GM19452 (cell line): ENCODE measurements at regions not wholly inside any gene's neighbourhood (a gene's known extent, or its start where the extent isn't known, plus 50 kb on each side); places are given as distances from the start of the nearest gene placed in this dataset.

Experiments
- ATAC-seq: cut with Tn5 transposase; IDR thresholded peaks from one replicate; pipeline ENCODE4 v1.9.1; 2021; ENCODE audit not compliant: unreplicated experiment

- no peak for ATAC-seq
These were observed 109.2 kb upstream of the PCDH18 start for GRCh38 chr4:137641544-137641943.

- ATAC-seq, result no peak
These were observed 108.5 kb upstream of the PCDH18 start for GRCh38 chr4:137640838-137641158.

DNA sequence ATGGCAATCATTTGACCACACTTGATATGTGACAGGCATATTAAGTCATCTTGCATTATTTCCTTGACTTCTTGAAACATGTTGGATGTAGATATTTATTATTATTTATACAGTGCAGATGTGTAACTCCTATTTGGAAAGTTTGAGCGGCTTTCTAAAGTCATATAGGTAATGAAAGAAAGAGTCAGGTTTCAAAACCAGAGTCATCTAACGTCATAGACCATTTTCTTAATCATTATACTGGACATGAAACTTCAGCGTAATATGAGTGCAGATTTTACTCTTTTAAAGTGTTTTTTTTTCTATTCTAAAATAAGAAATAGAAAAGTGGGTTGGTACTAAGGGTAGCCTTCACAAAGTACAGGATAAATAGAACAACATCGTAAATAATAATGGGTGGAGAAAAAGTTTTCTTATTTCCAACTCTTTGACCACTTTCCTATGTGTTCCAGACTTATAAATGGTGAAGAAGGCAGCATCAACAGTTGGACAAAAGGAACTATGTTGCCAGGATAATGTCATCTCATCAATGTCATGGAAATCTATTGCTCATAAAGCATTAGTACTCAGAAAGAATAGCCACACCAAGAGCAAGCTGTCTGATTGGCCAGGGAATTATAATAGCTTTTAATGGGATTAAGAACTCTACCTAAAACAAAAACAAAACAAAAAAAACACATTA is 108.0 kb upstream of the PCDH18 start:
- peak; percentile 65 for ATAC-seq

DNA sequence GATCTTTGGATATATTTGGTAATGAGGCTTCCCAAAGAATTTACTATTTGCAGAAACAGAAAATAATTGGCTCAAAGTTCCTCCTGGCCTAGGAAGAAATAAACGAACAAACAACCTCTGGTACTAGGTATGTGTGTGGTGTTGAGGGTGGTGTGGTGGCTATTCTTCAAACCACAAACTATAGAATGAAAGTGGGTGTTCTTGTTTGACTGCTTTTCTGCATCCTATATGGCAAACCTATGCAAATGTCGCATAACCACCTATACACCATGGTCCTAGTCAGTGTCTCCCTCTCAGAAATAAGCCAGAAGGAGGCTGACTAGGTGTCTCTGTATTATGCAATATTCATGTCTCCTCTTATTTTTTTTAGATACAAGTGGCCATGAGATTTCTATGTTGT is 106.6 kb upstream of the PCDH18 start:
- ATAC-seq, result no peak

DNA sequence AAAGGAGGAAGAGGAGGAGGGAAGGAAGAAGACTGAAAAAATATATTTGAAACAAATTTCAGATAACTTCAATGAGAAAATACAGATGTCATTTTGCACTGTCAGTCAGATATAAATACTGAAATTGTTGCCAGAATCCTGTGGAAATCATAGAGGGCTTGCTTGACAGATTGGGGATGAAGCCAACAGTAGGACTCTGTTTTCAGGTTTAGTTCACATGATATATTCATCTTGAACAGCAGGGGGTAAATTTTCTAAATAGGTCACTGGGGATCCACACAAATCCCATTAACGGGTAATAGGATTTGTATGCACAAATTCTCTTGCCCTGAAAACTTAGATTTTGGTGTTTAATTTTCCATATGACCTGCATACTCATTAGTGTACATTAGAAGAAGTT is 103.3 kb upstream of the PCDH18 start:
- ATAC-seq, result no peak

- ATAC-seq, result no peak
These were observed 102.8 kb upstream of the PCDH18 start for GRCh38 chr4:137635108-137635507.

DNA sequence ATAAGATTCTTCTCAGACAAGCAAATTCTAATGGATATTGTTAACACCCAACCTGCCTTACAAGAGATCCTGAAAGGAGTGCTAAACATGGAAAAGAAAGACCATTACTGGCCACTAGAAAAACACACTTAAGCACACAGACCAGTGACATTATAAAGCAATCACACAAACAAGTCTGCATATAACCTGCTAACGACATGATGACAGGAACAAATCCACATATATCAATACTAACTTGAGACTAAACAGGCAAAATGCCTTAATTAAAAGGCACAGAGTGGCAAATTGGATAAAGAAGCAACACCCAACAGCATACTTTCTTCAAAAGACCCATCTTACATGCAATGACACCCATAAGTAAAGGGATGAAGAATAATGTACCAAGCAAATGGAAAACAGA is 100.5 kb upstream of the PCDH18 start:
- no peak for ATAC-seq

- no peak for ATAC-seq
These were observed 99.3 kb upstream of the PCDH18 start for GRCh38 chr4:137631605-137632004.

DNA sequence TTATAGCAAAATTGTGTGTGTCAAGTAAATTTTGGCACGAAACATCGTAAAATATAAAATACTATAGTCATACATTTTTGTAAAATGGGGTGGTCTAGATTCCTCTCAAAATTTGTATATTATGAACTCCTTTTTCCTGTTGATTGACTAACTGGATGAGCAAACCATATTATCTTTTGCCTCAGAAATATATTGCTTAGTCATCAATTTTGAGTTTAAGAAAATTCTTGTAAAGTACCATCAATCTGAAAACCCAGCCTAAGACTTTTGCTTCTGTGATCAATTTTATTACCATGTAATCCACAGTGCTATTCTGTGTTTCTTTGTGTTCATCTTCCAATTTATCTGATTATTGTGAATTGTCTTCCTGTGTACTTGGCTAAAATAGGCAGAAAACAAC is 98.0 kb upstream of the PCDH18 start:
- ATAC-seq, result no peak

DNA sequence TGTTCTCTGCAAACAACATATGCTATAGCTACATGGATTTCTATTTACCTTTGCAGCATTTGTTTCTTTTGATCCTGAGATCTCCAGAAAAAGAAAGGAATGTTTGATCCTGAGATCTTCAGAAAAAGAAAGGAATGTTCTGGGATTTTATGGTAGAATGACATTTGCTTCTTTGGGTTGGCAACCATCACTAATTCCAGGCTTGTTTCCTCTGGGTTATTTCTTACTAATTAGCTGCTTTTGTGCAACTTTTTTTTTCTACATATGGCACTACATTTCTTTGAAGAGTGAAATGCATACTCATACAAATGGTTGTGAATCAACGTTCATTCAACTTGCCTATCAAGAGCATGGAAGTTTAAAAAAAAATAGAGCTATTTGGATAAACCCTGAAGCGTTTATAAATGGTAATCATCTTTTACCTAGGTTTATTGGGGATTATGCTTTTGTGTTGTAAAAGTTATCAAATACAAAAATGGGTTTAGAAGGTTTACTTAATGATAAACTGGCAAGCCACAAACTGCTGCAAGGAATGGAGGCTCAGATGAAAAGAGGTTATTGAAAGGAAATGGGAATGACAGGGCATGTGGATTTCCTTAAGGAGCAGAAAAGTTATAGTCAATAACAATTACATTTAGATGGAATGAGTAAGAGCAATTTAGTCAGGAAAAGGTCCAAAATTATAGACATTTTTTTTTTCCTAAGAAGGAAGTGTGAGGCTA is 95.6 kb upstream of the PCDH18 start:
- ATAC-seq, result no peak

DNA sequence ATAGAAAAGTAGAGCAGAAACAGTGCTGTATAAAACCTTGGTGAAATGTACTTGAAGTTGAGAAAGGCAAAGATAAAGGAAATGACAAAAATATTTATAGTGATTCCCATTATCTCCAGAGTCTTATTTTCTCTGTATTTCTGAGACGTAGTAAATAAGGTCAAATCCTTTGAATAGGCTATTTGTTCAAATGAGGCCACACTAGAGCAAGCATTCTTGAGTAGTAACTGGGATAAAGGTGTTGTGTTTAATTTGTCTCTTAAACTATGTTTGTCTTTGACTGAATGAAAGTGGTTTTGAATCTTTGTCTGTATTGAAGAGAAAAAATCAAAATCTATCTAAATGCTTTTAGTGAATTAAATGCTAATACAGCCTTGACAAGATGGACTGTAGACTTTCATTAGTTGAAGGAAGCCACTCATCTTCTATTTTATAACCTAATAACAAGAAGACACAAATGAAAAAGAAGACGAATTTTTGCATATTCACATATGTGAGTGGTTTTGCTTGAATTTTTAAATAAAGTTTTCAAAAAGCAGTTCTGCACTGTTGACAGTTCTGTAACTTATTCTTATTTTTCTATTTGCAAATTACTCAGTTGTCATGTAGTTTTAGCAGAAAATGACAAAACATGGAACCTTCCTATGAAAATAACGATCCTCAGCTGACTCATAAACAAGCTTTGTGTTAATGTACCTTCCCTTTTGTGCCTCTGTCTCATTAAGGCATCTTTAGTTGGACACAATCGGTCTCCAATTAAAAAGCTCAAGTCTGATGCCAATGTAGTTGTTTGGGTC is 94.8 kb upstream of the PCDH18 start:
- no peak for ATAC-seq

DNA sequence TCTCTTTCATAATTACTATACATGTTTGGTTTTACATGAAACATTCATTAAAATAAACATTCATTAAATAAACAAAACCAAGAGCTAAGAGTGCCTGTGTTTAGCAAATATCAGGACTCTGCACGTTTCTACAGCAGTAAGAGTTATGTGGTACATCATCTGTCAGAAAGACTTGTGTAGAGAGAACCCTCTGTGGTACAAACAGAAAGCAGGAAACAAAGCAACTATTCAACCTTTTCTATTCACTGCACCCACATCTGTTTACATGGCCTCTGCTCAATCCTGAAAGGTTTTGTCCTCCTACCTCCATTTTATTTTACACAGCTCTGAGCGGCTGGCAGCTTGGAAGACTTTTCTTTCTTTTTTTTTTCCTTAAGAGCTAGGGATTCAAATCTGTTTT is 90.7 kb upstream of the PCDH18 start:
- no peak for ATAC-seq

DNA sequence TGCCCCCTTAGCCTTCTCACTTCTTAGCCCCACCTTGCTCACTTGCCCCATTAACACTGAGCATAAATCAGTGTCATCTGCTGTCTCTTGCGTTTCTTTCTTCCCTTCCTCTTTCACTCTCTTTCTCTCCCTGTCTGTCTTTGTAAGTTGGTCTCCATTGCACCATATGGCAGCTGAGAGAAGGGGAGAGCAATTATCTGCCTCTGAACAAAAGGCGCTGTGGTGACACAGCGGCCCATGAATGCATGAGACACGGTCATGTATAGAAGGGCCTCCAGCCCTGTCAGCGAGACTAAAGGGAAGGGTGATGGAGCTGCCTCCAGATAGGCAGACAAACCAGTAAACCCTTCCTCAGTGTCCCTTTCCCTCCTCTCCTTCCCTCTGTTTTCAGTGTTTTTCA is 88.8 kb upstream of the PCDH18 start:
- ATAC-seq, result no peak

- ATAC-seq, result no peak
These were observed 82.2 kb upstream of the PCDH18 start for GRCh38 chr4:137614491-137614890.

DNA sequence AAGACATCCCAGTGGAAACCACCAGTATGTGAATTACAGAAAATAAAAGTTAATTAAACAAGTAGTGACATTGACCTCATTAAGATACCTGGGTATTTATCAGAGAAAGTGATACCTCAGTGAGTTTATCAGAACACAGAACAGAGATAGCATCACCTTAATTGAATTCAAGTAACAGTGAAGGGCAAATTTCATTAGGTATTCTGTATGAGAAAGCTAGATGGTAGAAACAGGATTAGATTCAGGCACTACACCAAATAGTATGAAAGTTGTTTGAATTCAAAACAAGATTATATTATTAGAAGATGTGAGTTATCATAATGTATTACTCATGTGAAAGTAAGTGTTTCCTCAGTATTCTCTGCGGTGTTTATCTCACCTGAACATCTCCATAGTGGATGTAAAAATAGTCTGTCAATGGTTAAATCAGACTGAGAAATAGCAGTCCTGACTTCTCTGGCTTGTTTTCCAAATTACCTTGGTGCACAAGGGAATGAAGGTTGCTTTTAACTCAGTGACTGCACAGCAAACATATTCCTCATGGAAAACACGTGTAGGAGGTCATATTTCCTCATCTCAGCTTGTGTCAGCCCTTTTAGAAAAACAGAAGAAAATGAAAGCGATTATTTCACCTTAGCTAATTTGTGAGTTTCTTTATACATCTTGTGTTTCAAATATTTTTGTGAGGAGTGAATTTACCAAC is 79.9 kb upstream of the PCDH18 start:
- ATAC-seq, result no peak

- ATAC-seq, result no peak
These were observed 78.7 kb upstream of the PCDH18 start for GRCh38 chr4:137610960-137611359.

- no peak for ATAC-seq
These were observed 77.6 kb upstream of the PCDH18 start for GRCh38 chr4:137609718-137610430.

- no peak for ATAC-seq
These were observed 75.8 kb upstream of the PCDH18 start for GRCh38 chr4:137608085-137608484.

GRCh38 chr4:137602436-137602835 is 70.1 kb upstream of the PCDH18 start:
- no peak for ATAC-seq

GRCh38 chr4:137601934-137602333 is 69.6 kb upstream of the PCDH18 start:
- no peak for ATAC-seq

DNA sequence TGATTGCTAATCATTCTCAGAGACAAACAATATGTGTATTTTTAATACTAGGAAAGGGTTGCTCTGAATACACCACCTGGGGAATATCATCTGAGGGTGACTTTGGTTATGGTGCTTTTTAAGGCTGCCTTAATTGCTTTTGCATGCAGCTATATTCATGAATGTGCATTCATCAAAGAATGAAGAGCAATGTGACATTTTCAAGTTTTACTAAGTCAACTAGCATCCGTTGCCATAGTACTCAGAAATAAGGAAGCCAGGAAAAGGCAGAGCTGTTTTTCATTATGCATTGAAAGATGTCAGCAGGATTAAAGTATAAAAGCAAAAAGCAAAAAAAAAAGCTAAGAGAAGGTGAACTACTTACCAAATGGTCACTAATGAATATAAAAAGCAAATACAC is 67.4 kb upstream of the PCDH18 start:
- no peak for ATAC-seq
